NCI-H1092 treated with DMSO at 0.1 percent for 48 hours (cell line): ENCODE measurements at regions not wholly inside any gene's neighbourhood (a gene's known extent, or its start where the extent isn't known, plus 50 kb on each side); places are given as distances from the start of the nearest gene placed in this dataset.
"Not testable (repeated sequence)": the region's sequence is repeated elsewhere in the genome, so short reads cannot be mapped to it uniquely, and the experiment has no call there.

ENCODE experiments used
- DNase-seq: peaks from one replicate; lab custom pipeline; 2025; lab: John Stamatoyannopoulos, UW

DNA sequence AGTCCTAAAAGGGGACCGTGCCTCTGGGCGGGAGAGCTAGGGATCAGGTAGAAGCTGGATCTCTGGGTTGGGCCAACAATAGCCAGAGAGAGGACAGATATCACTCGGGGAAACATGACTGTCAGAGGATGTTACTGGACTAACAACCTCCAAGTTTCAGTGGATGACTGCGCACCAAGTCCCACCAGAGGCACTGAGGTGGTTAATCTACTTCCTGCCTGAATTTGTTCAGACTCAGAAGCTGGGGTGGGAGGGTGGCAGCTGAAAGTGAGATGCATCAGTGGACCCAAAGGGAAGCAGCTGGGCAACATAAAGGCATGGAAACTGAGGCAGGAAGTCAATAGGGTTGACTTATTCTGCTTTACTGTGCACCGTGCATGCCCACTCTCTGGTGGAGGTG, 130.1 kb upstream of the SLC44A1 start:
- no peak for DNase-seq

DNA sequence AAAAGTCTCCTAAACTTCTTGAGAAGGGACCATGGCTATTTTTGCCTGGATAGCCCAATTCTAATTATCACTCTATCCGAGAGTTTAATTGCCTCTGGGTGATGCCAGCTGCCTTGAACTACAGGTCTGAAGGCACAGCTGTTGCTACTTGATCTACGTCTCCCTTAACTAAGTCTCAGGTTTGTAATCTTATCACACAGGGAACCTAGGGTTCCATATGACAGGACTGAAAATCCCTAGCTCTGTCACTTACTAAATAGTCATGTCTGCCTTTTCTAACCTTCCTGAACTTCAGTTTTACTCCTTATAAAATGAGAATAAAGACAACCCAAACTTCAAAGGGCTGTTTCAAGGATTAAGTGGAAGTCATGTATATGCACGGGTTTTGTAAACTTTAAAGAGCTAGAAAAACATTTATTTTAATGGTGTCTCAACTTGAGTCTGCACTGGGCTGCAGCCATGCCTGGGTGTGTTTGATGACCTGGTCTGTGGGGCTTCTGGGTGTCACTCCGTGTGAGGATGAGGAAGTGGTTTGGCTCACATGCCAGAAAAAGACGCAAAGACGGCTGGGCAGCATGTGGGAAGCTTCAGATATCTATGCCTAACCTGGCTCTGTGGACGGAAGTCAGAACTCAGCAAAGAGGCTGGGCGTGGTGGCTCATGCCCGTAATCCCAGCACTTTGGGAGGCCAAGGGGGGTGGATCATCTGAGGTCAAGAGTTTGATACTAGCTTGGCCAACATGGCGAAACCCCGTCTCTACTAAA, 129.3 kb upstream of the SLC44A1 start:
- no peak for DNase-seq

GRCh38 chr9:105116052-105116868, 128.2 kb upstream of the SLC44A1 start:
- no peak for DNase-seq

GRCh38 chr9:105117234-105117633, 127.2 kb upstream of the SLC44A1 start:
- peak; percentile 90 for DNase-seq

GRCh38 chr9:105118636-105119035, 125.8 kb upstream of the SLC44A1 start:
- DNase-seq = peak; percentile 79

GRCh38 chr9:105119156-105119555, 125.3 kb upstream of the SLC44A1 start:
- DNase-seq = no peak

GRCh38 chr9:105121861-105122430, 122.5 kb upstream of the SLC44A1 start:
- DNase-seq = no peak

GRCh38 chr9:105124598-105124997, 119.9 kb upstream of the SLC44A1 start:
- not testable (repeated sequence) for DNase-seq

- no peak for DNase-seq
Measured at GRCh38 chr9:105126226-105126625, 118.2 kb upstream of the SLC44A1 start.

DNA sequence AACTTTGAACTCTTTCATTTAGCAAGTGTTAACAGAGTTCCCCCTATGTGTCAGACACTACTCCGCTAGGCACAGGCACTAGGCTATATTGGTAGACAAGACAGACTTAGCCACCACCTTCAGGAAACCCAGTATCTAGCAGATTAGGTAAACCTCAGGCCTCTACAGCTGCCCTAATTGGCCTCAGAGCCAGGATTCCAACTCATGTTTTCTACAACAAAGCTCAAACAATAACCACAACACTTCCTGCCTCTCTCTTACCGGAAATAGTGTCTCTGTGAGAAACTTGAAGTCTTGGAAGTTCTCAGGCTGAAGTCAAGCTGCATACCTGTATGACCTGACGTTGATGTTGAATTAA, 116.6 kb upstream of the SLC44A1 start:
- DNase-seq = no peak

DNA sequence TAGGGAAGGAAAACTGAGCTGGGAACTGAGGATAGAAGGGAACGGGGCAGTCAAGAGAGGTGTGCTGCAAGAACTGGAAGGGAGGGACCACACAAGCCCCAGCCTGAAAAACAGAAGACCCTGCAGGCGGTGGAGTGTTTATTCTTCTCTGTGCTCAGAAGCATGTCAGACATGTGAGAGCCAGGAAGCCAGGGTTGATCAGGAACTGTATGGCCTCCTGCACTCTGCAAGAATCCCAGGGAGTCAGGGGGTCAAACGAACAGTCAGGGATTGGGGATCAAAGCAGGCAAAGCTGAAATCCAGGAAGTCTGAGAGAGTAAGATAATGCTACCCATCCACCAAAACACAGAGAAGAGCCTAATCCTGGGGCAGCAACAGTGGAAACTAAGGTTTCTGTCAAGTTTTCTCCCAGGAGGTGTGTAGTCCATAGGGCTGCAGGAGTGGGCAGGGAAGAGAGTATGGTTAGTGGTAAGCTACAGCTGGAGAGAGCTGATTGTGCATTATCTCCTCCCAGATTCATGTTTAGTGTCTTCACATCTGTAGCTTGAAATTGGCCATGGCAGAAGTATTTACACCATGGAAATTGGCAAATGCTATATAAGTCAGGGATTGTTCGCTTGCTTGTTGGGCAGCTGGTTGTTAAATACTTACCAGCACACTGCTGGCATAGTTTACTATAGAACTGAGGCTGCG, 115.4 kb upstream of the SLC44A1 start:
- no peak for DNase-seq

- no peak for DNase-seq
Measured at GRCh38 chr9:105129731-105130130, 114.7 kb upstream of the SLC44A1 start.

DNA sequence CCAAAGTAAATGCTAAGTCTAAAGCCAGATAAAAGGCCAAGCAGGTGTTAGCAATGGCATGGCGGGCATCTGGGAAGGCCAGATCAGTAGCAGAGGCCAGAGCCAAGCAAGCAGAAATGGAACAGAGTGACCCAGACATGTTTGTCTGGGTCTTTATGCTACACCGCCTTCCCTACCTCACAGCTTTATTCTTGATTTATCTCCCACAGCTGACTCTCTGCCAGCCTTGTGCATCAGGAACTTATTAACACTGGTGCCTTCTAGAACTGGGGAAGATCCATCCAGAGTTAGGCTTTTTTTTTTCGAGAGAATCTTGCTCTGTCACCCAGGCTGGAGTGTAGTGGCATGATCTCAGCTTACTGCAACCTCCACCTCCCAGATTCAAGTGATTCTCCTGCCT, 112.5 kb upstream of the SLC44A1 start:
- DNase-seq = no peak

DNA sequence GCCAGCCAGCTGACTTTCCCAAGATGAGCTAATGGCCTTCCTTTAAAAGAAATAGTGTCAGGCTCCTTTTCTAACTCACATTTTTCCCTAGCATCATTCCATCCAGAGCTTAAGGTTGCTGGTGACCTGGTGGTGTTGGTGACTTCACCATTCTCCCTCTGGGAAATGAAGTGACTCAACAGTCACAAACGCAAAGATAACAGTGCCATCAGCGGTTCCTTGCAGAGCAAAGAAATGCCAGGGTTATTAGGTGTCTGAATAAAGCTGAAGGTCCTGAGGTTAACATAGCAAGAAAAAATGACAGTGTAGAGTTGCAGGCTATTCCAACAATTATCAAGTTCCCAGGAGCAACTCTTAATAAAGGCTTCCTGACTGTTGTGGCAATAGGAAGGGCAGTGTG, 111.8 kb upstream of the SLC44A1 start:
- DNase-seq = no peak

- no peak for DNase-seq
Measured at GRCh38 chr9:105138306-105138801, 106.1 kb upstream of the SLC44A1 start.

GRCh38 chr9:105141146-105141975, 103.1 kb upstream of the SLC44A1 start:
- no peak for DNase-seq

DNA sequence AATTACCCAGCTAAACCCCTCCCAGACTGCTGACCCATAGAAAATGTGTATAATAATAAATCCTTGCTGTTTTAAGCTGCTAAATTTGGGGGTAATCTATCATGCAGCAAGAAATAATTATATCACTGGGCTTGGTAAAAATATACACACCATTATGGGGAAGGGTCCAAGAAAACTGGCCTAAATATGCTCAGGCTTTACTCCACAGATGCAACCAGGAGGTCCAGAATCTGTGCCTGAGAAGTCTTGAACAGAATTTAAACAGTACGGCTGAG, 102.5 kb upstream of the SLC44A1 start:
- no peak for DNase-seq

DNA sequence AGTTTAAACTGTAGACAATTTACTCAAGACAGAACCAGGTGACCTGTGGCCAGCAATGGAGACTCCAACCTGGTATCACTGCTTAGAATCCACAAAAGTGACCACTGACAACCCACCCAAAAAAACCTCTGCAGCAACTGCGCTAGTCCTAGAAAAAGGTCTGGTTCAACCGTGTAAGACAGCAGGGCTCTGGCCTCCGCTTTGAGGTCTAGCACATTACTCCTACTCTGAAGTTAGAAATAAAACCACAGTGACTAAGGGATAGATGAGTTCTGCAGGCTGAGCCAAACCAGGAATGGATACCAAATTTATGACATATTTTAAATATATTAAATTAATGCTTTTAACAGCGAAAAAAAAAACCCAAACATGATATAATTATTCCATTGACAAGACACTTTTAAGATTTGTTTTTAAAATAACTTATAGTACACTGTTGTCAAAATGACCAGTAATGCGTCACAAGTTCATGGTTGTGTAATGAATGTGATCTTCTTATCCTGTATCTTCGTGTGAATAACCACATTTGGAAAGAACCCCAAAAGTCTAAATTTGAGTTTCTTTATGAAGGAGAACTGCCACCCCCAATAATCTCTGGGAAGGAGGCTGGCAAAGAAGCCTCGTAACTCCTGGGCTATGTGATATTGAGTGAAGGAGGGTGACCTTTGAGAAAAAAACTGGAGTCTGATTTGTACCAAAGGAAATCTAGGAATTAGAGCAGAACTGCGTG, 101.9 kb upstream of the SLC44A1 start:
- no peak for DNase-seq

DNA sequence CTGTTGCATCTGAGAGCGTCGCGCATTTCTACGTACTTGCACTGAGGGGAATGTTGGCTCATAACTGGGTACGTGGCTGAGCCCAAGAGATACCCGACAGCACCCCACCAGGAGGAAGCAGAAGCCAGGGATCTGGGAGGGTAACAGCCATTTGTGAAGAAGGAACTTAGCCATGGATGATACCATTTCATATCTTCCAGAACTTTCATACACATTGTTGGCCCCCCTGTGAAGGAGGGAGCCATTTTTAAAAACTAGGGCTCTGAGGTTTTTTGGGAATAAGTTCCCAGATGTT, 101.4 kb upstream of the SLC44A1 start:
- DNase-seq = no peak

DNA sequence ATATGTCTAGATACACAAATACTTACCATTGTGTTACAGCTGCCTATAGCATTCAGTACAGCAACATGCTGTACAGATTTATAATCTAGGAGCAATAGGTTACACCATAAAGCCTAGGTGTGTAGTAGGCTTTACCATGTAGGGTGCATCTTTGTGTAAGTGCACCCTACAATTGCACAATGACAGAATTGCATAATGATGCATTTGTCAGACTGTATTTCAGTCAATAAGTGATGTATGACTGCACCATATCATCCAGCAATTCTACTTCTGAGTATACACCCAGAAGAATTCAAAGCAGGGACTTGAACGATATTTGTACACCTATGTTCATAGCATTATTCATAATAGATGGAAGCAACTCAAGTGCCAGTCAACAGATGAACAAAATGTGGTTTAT, 100.4 kb upstream of the SLC44A1 start:
- DNase-seq = no peak

GRCh38 chr9:105144841-105145240, 99.6 kb upstream of the SLC44A1 start:
- DNase-seq = no peak
